K562 (cell line): ENCODE measurements at regions not wholly inside any gene's neighbourhood (a gene's known extent, or its start where the extent isn't known, plus 50 kb on each side); places are given as distances from the start of the nearest gene placed in this dataset.

Source experiments
- PHB2 ChIP-seq: fragments of 450-650 bp; IDR thresholded peaks from 2 replicates; pipeline ENCODE4 v1.6.1; 2017; ENCODE audit warnings: low read depth
- TF ChIP-seq, protein P1 (sequence below), 2 experiments: fragments of 450-650 bp in 1 of 2; sonication (generic) in 1 of 2; formaldehyde crosslinking in 1 of 2; IDR thresholded peaks; 2 replicates each; pipeline versions ENCODE4 v1.7.1 to v1.9.0; 2016 to 2022; ENCODE audit warnings: inconsistent platforms in 1 of 2, mild to moderate bottlenecking in 1 of 2, missing genetic modification reagents in 1 of 2
- TF ChIP-seq, protein P2 (sequence below): fragments of 250-450 bp; sonication (Bioruptor Pico); IDR thresholded peaks from 2 replicates; pipeline ENCODE4 v1.8.0; 2022; ENCODE audit warnings: moderate library complexity, mild to moderate bottlenecking, inconsistent platforms

DNA sequence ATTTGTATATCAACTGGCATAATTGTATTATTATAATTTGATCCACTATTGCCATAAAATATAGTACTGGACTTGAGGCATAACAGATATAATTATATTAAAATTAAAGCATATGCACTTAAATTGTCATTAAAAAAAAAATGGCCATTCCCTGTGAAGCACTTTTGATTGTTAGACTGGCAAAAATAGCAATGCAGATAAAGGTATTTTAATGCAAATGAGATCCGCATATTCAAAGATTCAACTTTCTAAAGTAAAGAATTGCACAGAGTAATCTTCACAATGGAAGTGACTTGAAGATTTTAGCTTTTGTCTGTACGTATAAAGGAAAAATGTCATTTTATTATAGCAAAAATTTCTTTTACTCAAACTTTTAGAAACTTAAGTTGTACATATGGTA, 871.8 kb upstream of the PABPC4L start (continued):
- TF ChIP-seq, protein P1, sequence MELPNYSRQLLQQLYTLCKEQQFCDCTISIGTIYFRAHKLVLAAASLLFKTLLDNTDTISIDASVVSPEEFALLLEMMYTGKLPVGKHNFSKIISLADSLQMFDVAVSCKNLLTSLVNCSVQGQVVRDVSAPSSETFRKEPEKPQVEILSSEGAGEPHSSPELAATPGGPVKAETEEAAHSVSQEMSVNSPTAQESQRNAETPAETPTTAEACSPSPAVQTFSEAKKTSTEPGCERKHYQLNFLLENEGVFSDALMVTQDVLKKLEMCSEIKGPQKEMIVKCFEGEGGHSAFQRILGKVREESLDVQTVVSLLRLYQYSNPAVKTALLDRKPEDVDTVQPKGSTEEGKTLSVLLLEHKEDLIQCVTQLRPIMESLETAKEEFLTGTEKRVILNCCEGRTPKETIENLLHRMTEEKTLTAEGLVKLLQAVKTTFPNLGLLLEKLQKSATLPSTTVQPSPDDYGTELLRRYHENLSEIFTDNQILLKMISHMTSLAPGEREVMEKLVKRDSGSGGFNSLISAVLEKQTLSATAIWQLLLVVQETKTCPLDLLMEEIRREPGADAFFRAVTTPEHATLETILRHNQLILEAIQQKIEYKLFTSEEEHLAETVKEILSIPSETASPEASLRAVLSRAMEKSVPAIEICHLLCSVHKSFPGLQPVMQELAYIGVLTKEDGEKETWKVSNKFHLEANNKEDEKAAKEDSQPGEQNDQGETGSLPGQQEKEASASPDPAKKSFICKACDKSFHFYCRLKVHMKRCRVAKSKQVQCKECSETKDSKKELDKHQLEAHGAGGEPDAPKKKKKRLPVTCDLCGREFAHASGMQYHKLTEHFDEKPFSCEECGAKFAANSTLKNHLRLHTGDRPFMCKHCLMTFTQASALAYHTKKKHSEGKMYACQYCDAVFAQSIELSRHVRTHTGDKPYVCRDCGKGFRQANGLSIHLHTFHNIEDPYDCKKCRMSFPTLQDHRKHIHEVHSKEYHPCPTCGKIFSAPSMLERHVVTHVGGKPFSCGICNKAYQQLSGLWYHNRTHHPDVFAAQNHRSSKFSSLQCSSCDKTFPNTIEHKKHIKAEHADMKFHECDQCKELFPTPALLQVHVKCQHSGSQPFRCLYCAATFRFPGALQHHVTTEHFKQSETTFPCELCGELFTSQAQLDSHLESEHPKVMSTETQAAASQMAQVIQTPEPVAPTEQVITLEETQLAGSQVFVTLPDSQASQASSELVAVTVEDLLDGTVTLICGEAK (IDR thresholded peaks at IDR 0.05), result no peak
- TF ChIP-seq, protein P1 (CRISPR knock-in tag; IDR thresholded peaks at IDR 0.05), result no peak
- no peak for TF ChIP-seq PHB2
- TF ChIP-seq, protein P2, sequence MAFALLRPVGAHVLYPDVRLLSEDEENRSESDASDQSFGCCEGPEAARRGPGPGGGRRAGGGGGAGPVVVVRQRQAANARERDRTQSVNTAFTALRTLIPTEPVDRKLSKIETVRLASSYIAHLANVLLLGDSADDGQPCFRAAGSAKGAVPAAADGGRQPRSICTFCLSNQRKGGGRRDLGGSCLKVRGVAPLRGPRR (CRISPR knock-in tag), result no peak
